Stimulated activated CD4-positive, alpha-beta T cell treated with anti-CD3 and anti-CD28 coated beads, Interleukin-4, amount 100 ng/mL, for 1 hour (primary cell): ENCODE measurements at regions not wholly inside any gene's neighbourhood (a gene's known extent, or its start where the extent isn't known, plus 50 kb on each side); places are given as distances from the start of the nearest gene placed in this dataset.
"Not testable (repeated sequence)": the region's sequence is repeated elsewhere in the genome, so short reads cannot be mapped to it uniquely, and the experiment has no call there.

Experiments
- DNase-seq: peaks from one replicate; pipeline ENCODE4 v3.0.0-alpha.2; 2020

GRCh38 chr2:238521870-238522269 is 95.1 kb downstream of the ASB1 start:
- DNase-seq, result no peak

GRCh38 chr2:238523158-238524110 is 96.7 kb downstream of the ASB1 start:
- DNase-seq, result no peak

DNA sequence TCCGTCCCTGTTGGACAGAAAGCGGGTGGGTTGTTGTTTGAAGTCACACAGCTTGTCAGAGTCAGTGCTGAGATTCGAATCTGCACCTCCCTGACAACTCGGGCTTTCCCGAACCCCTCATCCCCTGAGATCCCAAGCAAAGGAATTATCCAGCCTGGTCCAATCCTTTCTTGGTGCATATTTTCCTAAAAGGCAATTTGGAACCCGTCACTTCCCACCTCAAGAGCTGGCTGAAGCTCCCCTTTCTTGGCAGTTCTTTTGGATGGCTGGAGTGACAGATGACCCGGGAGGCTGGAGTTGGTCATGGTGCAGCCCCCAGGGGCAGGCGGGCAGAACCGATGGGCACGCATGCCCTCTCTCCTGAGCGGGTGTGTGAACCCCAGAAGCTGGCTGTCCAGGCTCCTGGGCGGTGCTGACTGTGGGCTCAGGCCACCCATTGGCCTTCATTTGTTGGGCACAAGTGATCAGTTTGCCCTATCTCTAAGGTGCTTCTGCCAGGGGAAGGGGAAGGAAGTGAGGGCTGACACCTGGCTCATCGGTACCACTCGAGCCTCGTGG is 97.8 kb downstream of the ASB1 start:
- DNase-seq, result no peak

- DNase-seq, result no peak
These were observed 99.3 kb downstream of the ASB1 start for GRCh38 chr2:238525990-238526389.

DNA sequence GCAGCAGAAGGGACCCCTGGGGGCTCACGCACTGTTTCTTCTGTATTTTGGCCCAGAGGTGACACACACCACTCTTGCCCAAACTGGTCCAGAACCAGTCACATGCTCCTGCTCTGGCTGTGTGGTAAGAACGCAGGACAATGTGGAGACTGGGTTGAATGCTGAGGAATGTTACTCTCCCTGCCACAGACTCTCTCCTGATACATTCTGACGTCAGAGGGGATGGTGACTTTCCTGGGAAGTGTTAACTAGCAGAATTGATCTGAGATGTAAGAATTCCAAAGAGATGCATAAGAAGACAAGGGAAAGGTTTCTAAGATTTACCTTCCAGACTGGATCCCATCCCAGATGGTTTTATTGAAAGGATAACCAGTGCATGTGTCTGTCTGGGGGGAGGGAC is 100.8 kb downstream of the ASB1 start:
- DNase-seq, result no peak

DNA sequence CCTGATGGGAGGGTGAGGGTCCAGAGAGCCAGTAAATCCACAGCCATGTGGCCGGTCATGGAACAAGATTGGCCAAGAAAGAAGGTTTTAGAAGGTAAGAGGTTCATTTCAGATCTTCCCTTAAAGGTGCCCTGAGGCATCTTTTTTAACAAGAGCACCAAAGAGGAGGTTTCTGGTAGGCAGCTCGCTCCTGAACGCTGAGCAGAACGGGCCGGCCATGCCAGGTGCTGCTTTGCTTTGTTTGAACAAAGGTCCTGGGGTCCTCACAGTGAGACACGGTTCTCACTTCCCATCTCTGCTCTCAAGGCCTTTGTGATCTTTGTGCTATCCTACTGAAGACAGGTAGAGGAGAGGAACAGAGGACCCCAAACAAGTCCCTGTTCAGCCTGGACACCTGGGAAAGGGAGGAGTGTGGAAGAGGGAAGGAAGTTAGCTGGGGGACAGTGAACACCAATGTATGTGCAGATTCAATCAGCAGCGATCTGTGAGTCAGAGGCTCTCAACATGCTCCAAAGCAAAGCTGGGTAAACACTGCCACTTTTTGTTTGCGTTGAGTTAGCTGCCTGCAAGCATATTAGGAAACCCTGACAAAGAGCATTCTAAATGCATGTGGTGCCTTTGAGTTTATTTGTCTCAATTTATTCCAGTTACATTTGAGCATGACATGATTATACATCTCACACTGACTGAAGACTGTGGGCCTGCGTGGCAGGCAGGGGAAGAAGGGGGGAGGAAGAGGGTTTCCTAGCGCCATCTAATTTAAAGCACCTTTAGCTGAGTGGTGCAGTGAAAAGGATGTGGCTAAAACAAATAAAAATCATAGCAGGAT is 102.4 kb downstream of the ASB1 start:
- DNase-seq, result no peak

- DNase-seq, result not testable (repeated sequence)
These were observed 104.4 kb downstream of the ASB1 start for GRCh38 chr2:238531017-238531645.

- DNase-seq, result not testable (repeated sequence)
These were observed 117.0 kb downstream of the ASB1 start for GRCh38 chr2:238543732-238544131.

DNA sequence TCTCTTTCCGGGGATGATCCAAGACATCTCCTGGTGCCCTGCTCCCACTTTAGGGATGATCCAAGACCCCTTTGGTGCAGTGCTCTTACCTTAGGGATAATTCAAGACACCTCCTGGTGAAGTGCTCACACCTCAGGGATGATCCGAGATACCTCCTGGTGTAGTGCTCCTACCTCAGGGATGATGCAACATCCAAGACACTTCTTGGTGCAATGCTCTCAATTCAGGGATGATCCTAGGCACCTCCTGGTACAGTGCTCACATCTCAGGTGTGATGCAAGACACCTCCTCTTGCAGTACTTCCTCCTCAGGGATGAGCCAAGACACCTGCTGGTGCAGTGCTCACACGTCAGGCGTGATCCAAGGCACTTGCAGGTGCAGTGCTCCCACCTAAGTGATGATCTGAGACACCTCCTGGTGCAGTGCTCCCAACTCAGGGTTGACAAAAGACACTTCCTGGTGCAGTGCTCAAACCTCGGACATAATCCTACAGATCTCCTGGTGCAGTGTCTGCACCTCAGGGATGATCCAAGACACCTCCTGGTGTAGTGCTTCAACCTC is 122.3 kb downstream of the ASB1 start:
- DNase-seq, result no peak

GRCh38 chr2:238549866-238550265 is 123.1 kb downstream of the ASB1 start:
- DNase-seq, result no peak

DNA sequence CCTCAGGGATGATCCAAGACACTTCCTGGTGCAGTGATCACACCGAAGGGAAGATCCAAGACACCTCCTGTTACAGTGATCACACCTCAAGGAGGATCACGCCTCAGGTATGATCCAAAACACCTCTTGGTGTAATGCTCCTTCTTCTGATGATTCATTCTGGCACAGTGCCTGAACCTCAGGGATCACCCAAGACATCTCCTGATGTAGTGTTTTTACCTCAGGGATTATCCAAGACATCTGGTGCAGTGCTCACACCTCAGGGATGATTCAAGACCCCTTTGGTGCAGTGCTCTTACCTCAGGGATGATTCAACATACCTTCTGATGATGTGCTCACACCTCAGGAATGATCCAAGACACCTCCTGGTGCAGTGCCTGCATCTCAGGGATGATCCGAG is 124.4 kb downstream of the ASB1 start:
- DNase-seq, result no peak

- no peak for DNase-seq
These were observed 125.5 kb downstream of the ASB1 start for GRCh38 chr2:238552226-238552625.

GRCh38 chr2:238553159-238553558 is 126.4 kb downstream of the ASB1 start:
- no peak for DNase-seq

DNA sequence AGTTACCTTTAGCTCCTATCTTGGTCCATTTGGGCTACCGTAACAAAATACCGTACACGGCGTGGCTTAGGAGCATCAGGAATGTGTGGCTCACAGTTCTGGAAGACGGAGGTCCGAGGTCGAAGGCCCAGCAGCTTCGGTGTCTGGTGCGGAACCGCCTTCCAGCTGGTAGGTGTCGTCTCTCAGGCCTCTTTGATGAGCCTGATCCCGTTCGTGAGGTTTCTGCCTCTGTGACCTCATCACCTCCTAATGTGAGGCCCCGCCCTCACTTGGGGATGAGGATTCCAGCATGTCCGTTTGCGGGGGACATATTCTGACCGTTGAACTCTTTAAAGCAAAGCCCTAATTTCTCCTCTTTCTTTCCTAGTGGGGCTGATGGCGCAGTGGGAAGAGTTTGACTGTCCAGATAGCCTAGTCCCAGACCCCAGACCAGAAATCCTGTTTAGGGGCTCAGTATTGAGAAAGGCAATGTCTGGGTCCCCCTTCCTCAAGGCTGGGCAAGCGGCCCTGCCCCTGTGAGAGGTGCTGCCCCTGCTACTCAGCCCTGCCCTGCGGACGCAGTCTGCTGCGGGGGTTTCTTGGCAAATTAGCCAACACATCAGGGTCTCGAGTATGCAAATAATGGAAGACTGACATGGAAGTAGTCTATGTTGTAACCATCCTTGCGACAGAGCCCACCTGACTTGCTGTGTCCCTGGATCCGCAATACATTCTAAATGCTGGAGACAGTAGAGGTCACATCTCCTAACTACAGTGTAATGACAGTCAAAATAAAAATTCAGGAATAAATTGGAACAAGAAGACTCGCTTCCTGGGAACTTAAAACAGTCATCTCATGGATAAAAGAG is 128.0 kb downstream of the ASB1 start:
- DNase-seq, result no peak

DNA sequence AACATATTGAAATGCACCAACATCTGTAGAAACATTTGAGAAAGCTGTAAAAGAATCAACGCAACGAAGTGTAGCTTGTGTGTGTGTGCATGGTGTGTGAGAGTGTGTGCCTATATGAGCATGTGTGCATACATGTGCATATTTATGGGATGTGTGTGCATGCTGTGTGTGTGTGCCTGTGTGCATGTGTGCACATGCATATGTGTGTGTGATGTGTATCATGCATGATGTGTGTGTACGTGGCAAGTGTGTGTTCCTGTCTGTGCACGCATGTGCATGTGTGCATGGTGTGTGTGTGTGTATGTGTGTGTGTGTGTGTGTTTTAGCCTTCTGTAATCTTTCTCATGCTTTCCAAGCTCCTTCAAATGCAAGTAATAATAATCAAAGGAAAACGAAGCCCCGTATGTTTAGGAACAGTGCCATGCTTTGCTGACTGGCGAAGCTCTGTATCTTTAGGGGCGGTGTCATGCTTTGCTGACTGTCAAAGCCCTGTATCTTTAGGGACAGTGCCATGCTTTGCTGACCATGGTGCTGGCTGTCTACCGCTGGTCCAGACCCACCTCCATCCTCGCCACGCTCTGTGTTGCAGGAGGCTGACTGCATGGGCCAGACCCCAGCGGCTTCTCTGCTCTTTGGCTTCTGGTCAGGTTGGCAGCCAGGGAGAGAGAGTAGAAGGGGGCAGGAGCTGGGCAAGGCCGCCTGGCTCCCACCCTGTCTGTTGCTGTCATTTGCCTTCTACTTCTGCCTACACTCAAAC is 129.2 kb downstream of the ASB1 start:
- DNase-seq, result no peak

GRCh38 chr2:238557431-238557830 is 130.7 kb downstream of the ASB1 start:
- DNase-seq, result no peak

DNA sequence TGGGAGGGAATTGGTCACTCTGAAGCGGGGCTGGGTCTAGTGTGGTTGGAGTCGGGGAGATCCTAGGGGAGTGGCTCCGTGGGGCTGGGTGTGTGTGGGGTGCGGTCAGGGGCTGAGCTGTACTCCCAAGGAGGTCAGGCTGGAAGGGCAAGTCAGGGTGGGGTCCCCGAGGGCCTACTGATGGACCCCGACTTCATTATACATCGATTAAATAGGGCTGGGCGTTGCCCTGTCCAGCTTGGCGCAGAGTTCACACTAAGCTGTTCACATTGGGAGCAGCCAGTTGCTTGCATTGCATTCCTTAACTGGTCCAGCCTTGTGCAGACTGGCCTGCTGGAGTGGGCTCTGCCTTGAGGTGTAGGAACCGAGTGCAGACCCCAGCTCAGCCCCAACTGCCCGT is 131.2 kb downstream of the ASB1 start:
- no peak for DNase-seq

- no peak for DNase-seq
These were observed 131.9 kb downstream of the ASB1 start for GRCh38 chr2:238558456-238559099.

GRCh38 chr2:238560234-238560633 is 133.5 kb downstream of the ASB1 start:
- DNase-seq, result no peak

DNA sequence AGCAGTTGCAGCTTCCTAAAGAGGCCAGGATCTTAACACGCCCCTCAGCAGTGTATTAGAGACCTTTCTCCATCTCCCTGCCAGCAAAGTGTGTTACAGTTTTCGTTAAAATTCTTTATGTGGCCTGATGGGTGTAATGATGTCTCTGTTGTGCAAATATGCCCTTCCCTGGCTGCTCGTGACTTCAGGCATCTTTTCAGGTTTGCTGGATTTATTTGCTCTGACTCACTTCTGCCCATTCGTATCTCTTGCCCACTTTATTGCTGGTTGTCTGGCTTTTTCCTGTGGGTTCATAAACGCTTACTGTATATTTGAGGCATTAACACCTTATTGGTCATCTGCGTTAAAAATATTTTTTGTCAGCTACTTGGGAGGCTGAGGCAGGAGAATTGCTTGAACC is 134.5 kb downstream of the ASB1 start:
- DNase-seq, result no peak
